HepG2 (cell line): ENCODE measurements at regions not wholly inside any gene's neighbourhood (a gene's known extent, or its start where the extent isn't known, plus 50 kb on each side); places are given as distances from the start of the nearest gene placed in this dataset.

Experiments used
- ARNT ChIP-seq: fragments of 450-650 bp; IDR thresholded peaks from 2 replicates; pipeline ENCODE4 v1.6.1; 2017
- DNMT3B ChIP-seq: conservative IDR thresholded peaks from 2 replicates; pipeline ENCODE4 v1.6.1; 2016; ENCODE audit warnings: missing biosample characterization, control low read depth
- GMEB1 ChIP-seq: sonication (generic); formaldehyde crosslinking; IDR thresholded peaks from 2 replicates; pipeline ENCODE4 v1.5.1; 2020; ENCODE audit warnings: missing genetic modification reagents, mild to moderate bottlenecking, borderline replicate concordance
- GPN1 ChIP-seq: sonication (generic); formaldehyde crosslinking; IDR thresholded peaks from 2 replicates; pipeline ENCODE4 v1.5.1; 2020; ENCODE audit warnings: missing genetic modification reagents, borderline replicate concordance
- MXD1 ChIP-seq: sonication (generic); formaldehyde crosslinking; IDR thresholded peaks from 2 replicates; pipeline ENCODE4 v1.4.0; 2020; ENCODE audit warnings: mild to moderate bottlenecking, missing genetic modification reagents
- POLR2AphosphoS5 ChIP-seq: IDR thresholded peaks from 2 replicates; pipeline ENCODE4 v1.6.1; 2012; ENCODE audit warnings: low read depth, low read length
- RBM39 ChIP-seq: fragments of 200-400 bp; formaldehyde crosslinking; IDR thresholded peaks from one replicate; pipeline ENCODE4 v1.6.1; 2018; ENCODE audit warnings: antibody characterized with exemption, mild to moderate bottlenecking, low read depth, low read length; ENCODE audit not compliant: poor library complexity, severe bottlenecking
- SOX13 ChIP-seq, 3 experiments: fragments of 450-650 bp in 1 of 3; sonication (generic) in 1 of 3; formaldehyde crosslinking in 1 of 3; IDR thresholded peaks in 2 of 3; conservative IDR thresholded peaks in 1 of 3; 2 replicates each; pipeline versions ENCODE4 v1.5.0 to v1.6.1; 2016 to 2020; ENCODE audit warnings: antibody characterized with exemption in 1 of 3, mild to moderate bottlenecking in 1 of 3, missing compliant biosample characterization in 1 of 3, missing genetic modification reagents in 1 of 3, moderate library complexity in 1 of 3
- SP4 ChIP-seq: sonication (generic); formaldehyde crosslinking; IDR thresholded peaks from 2 replicates; pipeline ENCODE4 v1.8.1; 2023; ENCODE audit warnings: mild to moderate bottlenecking, missing genetic modification reagents
- TRIM22 ChIP-seq: fragments of 450-650 bp; IDR thresholded peaks from 2 replicates; pipeline ENCODE4 v1.6.1; 2017
- YEATS4 ChIP-seq: sonication (generic); formaldehyde crosslinking; IDR thresholded peaks from 2 replicates; pipeline ENCODE4 v1.4.0; 2020; ENCODE audit warnings: missing genetic modification reagents, borderline replicate concordance
- YY1 ChIP-seq: IDR thresholded peaks from 2 replicates; pipeline ENCODE4 v1.6.1; 2011; ENCODE audit warnings: low read length, low read depth, moderate library complexity, mild to moderate bottlenecking; ENCODE audit not compliant: insufficient read depth, insufficient replicate concordance
- ZFY ChIP-seq: sonication (generic); formaldehyde crosslinking; IDR thresholded peaks from 2 replicates; pipeline ENCODE4 v1.4.0; 2020; ENCODE audit warnings: missing genetic modification reagents
- ZNF432 ChIP-seq: sonication (generic); formaldehyde crosslinking; IDR thresholded peaks from 2 replicates; pipeline ENCODE4 v1.5.0; 2020; ENCODE audit warnings: missing genetic modification reagents, mild to moderate bottlenecking, borderline replicate concordance
- ZSCAN21 ChIP-seq: sonication (generic); formaldehyde crosslinking; IDR thresholded peaks from 2 replicates; pipeline ENCODE4 v1.8.0; 2022; ENCODE audit warnings: mild to moderate bottlenecking, missing genetic modification reagents, moderate library complexity, borderline replicate concordance
- TF ChIP-seq, protein P1 (sequence below): sonication (generic); formaldehyde crosslinking; IDR thresholded peaks from 2 replicates; pipeline ENCODE4 v1.8.0; 2022; ENCODE audit warnings: mild to moderate bottlenecking, missing genetic modification reagents, borderline replicate concordance
- TF ChIP-seq, protein P2 (sequence below): IDR thresholded peaks from 2 replicates; pipeline ENCODE4 v1.6.1; 2012; ENCODE audit warnings: low read length, improper control_type of control experiment
- TF ChIP-seq, protein P3 (sequence below): sonication (generic); formaldehyde crosslinking; IDR thresholded peaks from 2 replicates; pipeline ENCODE4 v1.4.0; 2020; ENCODE audit warnings: mild to moderate bottlenecking, missing genetic modification reagents

DNA sequence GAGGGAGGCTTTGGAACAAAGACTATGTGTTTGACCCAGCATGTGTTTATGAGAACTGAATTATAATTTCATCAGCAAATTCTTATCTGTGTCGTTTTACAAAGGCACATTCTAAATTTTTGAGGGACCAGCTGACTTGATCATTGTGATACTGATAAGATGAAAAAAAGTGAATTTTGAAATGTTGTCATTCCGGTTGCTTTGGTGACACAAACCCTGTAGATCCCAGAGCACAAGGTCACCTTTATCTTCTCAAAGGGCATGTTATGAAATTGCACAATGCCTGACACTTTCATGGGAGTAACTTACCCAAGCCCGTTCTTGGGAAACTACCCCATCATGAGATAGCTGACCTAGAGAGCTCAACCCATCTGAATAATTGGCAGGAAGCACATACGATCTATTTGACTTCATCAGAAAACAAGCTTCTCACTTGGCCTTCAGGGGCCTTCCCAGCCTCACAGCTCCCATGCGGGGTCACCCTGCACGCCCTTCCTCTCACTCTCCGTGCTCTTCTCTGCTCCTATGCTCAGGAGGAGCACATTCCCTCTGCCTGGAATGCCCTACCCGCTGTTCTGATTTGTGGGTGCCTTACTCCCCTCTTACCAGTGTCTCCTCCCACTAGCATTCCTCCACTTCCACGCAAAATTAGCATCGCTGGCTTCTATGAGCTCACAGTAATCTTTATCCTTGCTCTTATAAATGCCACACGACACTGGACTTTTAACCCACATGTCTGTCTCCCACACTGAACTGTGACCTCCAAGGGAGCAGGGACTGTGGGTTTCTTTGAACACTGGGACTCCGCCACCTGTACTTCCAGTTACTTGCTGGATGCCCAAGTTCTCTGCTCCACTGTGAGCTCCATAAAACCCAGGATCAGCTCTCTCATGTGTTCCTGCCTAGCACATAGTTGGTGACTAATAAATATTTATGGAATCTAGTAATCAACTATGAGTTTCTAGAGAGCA is 555.8 kb upstream of the ID2 start (continued):
- TF ChIP-seq RBM39 (no peak), GMEB1 (CRISPR knock-in tag) (peak; percentile 42; the same call in 1 of the 2 replicates), POLR2AphosphoS5 (peak; percentile 75), TRIM22 (no peak), MXD1 (CRISPR knock-in tag) (no peak), ARNT (no peak), SOX13 (IDR thresholded peaks at IDR 0.05) (peak; percentile 96), SOX13 (CRISPR knock-in tag; conservative IDR thresholded peaks at IDR 0.05 in 1 of 2, IDR thresholded peaks at IDR 0.05 in 1 of 2) (peak; percentile 39 to 98; a peak in 3 of 4 replicates), YEATS4 (CRISPR knock-in tag) (peak; percentile 93), GPN1 (CRISPR knock-in tag) (no peak), ZFY (CRISPR knock-in tag) (peak; percentile 48), YY1 (peak; percentile 26), DNMT3B (CRISPR knock-in tag) (peak; percentile 97), SP4 (CRISPR knock-in tag) (no peak; the same call in 1 of the 2 replicates), ZNF432 (CRISPR knock-in tag) (no peak), ZSCAN21 (CRISPR knock-in tag) (no peak)
- TF ChIP-seq, protein P1, sequence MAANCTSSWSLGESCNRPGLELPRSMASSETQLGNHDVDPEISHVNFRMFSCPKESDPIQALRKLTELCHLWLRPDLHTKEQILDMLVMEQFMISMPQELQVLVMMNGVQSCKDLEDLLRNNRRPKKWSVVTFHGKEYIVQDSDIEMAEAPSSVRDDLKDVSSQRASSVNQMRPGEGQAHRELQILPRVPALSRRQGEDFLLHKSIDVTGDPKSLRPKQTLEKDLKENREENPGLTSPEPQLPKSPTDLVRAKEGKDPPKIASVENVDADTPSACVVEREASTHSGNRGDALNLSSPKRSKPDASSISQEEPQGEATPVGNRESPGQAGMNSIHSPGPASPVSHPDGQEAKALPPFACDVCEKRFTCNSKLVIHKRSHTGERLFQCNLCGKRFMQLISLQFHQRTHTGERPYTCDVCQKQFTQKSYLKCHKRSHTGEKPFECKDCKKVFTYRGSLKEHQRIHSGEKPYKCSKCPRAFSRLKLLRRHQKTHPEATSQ (CRISPR knock-in tag): no peak; the same call in 1 of the 2 replicates
- TF ChIP-seq, protein P2, sequence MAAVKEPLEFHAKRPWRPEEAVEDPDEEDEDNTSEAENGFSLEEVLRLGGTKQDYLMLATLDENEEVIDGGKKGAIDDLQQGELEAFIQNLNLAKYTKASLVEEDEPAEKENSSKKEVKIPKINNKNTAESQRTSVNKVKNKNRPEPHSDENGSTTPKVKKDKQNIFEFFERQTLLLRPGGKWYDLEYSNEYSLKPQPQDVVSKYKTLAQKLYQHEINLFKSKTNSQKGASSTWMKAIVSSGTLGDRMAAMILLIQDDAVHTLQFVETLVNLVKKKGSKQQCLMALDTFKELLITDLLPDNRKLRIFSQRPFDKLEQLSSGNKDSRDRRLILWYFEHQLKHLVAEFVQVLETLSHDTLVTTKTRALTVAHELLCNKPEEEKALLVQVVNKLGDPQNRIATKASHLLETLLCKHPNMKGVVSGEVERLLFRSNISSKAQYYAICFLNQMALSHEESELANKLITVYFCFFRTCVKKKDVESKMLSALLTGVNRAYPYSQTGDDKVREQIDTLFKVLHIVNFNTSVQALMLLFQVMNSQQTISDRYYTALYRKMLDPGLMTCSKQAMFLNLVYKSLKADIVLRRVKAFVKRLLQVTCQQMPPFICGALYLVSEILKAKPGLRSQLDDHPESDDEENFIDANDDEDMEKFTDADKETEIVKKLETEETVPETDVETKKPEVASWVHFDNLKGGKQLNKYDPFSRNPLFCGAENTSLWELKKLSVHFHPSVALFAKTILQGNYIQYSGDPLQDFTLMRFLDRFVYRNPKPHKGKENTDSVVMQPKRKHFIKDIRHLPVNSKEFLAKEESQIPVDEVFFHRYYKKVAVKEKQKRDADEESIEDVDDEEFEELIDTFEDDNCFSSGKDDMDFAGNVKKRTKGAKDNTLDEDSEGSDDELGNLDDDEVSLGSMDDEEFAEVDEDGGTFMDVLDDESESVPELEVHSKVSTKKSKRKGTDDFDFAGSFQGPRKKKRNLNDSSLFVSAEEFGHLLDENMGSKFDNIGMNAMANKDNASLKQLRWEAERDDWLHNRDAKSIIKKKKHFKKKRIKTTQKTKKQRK: no peak
- TF ChIP-seq, protein P3, sequence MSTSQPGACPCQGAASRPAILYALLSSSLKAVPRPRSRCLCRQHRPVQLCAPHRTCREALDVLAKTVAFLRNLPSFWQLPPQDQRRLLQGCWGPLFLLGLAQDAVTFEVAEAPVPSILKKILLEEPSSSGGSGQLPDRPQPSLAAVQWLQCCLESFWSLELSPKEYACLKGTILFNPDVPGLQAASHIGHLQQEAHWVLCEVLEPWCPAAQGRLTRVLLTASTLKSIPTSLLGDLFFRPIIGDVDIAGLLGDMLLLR (CRISPR knock-in tag): 0 out of 2 replicates have a peak, but pooled peaks have one; percentile 66
